ENCODE measurements at regions not wholly inside any gene's neighbourhood (a gene's known extent, or its start where the extent isn't known, plus 50 kb on each side); places are given as distances from the start of the nearest gene placed in this dataset.

- H3K27ac ChIP-seq (ENCODE audit: insufficient read length, low read depth, low read length) = no peak overlapping the region
These were observed 229.4 kb upstream of the RGS6 start for GRCh38 chr14:71702786-71703185.

More at GRCh38 chr14:71702786-71703185, 229.4 kb upstream of the RGS6 start:
- no peak overlapping the region for H3K56ac ChIP-seq (ENCODE audit: insufficient read length, low read depth, low read length)
- Mint-ChIP-seq H3K27ac (no peak overlapping the region), H3K9me3 (no peaks in the 10 kb centered on the region), H3K4me3 (no peak overlapping the region), H3K4me1 (0 out of 4 replicates have a peak, but pooled peaks cover 0 to 5% of the 10 kb centered on the region in 2 experiments), H3K36me3 (ENCODE audit: insufficient read depth in 1 of 3, low read depth in 3 of 3) (peaks cover 11 to 35% (median 19%) of the 10 kb centered on the region in 3 experiments; a peak in 6 of 7 replicates), H3K27me3 (ENCODE audit: low read depth) (no peaks in the 10 kb centered on the region)
- no peaks in the 10 kb centered on the region for H3K79me2 ChIP-seq (ENCODE audit: insufficient read depth, low read length)
- H2BK120ac ChIP-seq (ENCODE audit: low read depth, low read length, poor library complexity, severe bottlenecking) = no peak overlapping the region
- H2BK20ac ChIP-seq (ENCODE audit: low read depth, low read length, poor library complexity, severe bottlenecking) = no peak overlapping the region
- no peaks in the 10 kb centered on the region for H4K20me1 ChIP-seq (ENCODE audit: control insufficient read depth, insufficient read depth, insufficient read length)
- no peak for TF ChIP-seq CTCF (conservative IDR thresholded peaks at IDR 0.05)
- no peak overlapping the region for H2AFZ ChIP-seq (ENCODE audit: low read length)
- no peak for DNase-seq
- WGBS (ENCODE audit: extremely low coverage, insufficient read length, low lambda C conversion rate) = no CpG with 5 or more reads among the region's 2 CpGs
- no peak overlapping the region for H3K14ac ChIP-seq (ENCODE audit: insufficient read depth, low read length)
- no peaks in the 10 kb centered on the region for H3K9me3 ChIP-seq (ENCODE audit: control insufficient read depth, low read depth, low read length)
- no peak overlapping the region for H3K4me2 ChIP-seq (ENCODE audit: insufficient read depth, insufficient read length, low read length)
- no peak overlapping the region for H3K9ac ChIP-seq (ENCODE audit: extremely low read depth, insufficient read length, low read length)
- no peak overlapping the region for H3K23ac ChIP-seq (ENCODE audit: insufficient read length, low read depth, low read length)
- no peaks in the 10 kb centered on the region for H3K79me1 ChIP-seq (ENCODE audit: insufficient read depth, low read depth, low read length, poor library complexity, severe bottlenecking)
- no peaks in the 10 kb centered on the region for H3K27me3 ChIP-seq (ENCODE audit: insufficient read depth, low read length)
- no peak overlapping the region for H4K91ac ChIP-seq (ENCODE audit: insufficient read length, low read depth, low read length)
- no peak overlapping the region for H4K8ac ChIP-seq (replicated peaks; ENCODE audit: insufficient read length, low read depth, low read length)
- no peak overlapping the region for H4K5ac ChIP-seq (ENCODE audit: insufficient read length, low read depth, low read length)
- H3K4me1 ChIP-seq (ENCODE audit: insufficient read depth, low read length) = no peaks in the 10 kb centered on the region
- H2BK5ac ChIP-seq (ENCODE audit: insufficient read length, low read length) = no peak overlapping the region
- H3T11ph ChIP-seq (ENCODE audit: low read length) = no peak overlapping the region
- H3K23me2 ChIP-seq (ENCODE audit: insufficient read length, low read depth, low read length, poor library complexity, severe bottlenecking) = no peaks in the 10 kb centered on the region
- H2BK12ac ChIP-seq (ENCODE audit: insufficient read length, low read depth, low read length) = no peak overlapping the region
- H2AK5ac ChIP-seq (ENCODE audit: insufficient read length, low read length) = no peak overlapping the region
- no peak overlapping the region for H2BK15ac ChIP-seq (ENCODE audit: low read depth, low read length)
- H3K18ac ChIP-seq (ENCODE audit: insufficient read length, low read depth, low read length) = no peak overlapping the region
- H3K4ac ChIP-seq (ENCODE audit: low read depth, low read length) = no peak overlapping the region
